ENCODE measurements at regions not wholly inside any gene's neighbourhood (a gene's known extent, or its start where the extent isn't known, plus 50 kb on each side); places are given as distances from the start of the nearest gene placed in this dataset.

DNA sequence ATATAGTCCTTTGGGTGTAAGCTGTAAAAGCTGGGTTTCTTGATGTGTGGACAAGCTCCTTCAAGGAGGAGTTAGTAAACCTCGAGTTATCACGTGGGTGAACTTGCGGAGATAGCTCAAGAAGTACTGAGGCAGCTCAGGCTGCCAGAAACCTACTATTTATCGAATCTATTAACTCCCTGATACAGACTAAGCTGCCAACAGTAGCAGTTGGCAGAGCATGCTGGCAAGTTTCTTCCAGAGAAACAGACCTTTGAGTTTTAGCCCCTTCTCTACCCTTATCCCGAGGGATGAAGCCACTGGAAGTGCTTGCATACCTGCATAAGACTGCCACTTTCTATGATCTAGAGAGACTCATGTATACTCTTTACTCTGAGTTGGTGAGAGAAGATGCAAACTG is 624.5 kb upstream of the USP24 start:
- POLR2A ChIA-PET, result interaction anchor here (0.9 to 1.4 kb wide), 2 partner anchors 14 to 15 kb away, joined by 3 read pairs; no protein-coding TSS in a partner anchor
- no peak for TF ChIP-seq CTCF (IDR thresholded peaks at IDR 0.05; ENCODE audit: insufficient read depth, low read length, missing control alignments)
- H3K4me3 ChIP-seq (ENCODE audit: low read depth, low read length), result no peak overlapping the region
- CTCF ChIA-PET, result interaction anchor here (1.2 kb wide), 1 partner anchor 14 kb away, joined by 5 read pairs; no protein-coding TSS in a partner anchor
- DNase-seq (ENCODE audit: low read depth, low spot score), result no peak

DNA sequence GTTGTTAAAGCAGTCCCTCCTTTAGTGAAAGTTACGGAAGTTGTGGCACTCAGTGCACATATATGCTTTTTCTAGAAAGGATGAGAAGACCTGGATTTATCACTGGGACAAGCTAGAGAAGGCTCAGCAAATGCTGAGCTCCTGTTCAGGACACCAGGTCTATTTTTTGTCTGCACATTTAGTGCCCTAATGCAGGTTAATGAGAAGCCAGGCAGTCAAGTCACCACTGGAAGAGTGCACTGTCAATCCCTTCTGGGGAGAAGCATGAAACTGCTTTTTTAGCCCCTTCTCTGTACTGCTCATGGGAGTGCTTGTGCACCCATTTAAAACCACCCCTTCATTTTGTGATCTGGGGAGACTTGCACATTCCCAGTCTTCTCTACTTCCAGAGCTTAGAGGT is 624.1 kb upstream of the USP24 start:
- POLR2A ChIA-PET, result interaction anchor here (0.9 to 1.4 kb wide), 2 partner anchors 14 to 15 kb away, joined by 3 read pairs; no protein-coding TSS in a partner anchor
- TF ChIP-seq CTCF (IDR thresholded peaks at IDR 0.05; ENCODE audit: insufficient read depth, low read length, missing control alignments), result no peak
- no peak overlapping the region for H3K4me3 ChIP-seq (ENCODE audit: low read depth, low read length)
- no peak for DNase-seq (ENCODE audit: low read depth, low spot score)
- CTCF ChIA-PET, result no interaction called here

- DNase-seq (ENCODE audit: low read depth, low spot score), result no peak
- CTCF ChIA-PET, result interaction anchor here (0.7 to 1.6 kb wide), 4 partner anchors 12 to 748 kb away, joined by 3 to 10 read pairs (median 4); no protein-coding TSS in a partner anchor
- TF ChIP-seq CTCF (IDR thresholded peaks at IDR 0.05; ENCODE audit: insufficient read depth, low read length, missing control alignments), result no peak
- no peak overlapping the region for H3K4me3 ChIP-seq (ENCODE audit: low read depth, low read length)
- POLR2A ChIA-PET, result no interaction called here
Observed at GRCh38 chr1:55836086-55836485, 620.9 kb upstream of the USP24 start.

DNA sequence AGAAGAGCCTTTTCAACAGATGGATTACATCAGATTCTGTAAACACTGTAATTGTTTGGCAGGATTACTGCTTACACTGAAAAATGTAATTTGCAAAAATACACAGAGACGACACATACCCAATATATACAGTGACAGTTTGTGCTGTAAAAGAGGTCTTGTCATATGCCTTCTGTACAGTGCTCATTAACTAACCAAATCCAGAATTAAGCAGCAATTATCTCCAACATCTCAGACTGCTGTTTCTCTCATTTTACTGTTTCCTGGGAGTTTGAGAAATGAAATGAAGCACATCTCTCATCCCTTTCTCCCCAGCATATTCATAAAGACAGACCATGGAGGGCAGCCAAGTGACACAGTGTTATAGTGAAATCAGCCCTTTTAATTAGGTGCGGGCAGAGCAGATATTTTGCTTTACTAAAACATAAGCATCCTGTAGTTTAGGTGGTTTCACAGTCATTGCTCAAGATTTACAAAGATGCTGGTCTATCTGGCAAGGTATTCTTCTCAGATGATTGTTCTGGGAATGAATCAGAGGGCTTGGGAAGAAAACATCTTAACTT is 618.4 kb upstream of the USP24 start:
- TF ChIP-seq CTCF (IDR thresholded peaks at IDR 0.05; ENCODE audit: insufficient read depth, low read length, missing control alignments), result no peak
- H3K4me3 ChIP-seq (ENCODE audit: low read depth, low read length), result no peak overlapping the region
- DNase-seq (ENCODE audit: low read depth, low spot score), result peak; percentile 77
- ChIA-PET POLR2A (interaction anchor here (0.7 kb wide), 1 partner anchor 10 kb away, joined by 3 read pairs; no protein-coding TSS in a partner anchor), CTCF (interaction anchor here (1.0 kb wide), 1 partner anchor 458 kb away, joined by 3 read pairs; no protein-coding TSS in a partner anchor)

- POLR2A ChIA-PET, result no interaction called here
- no peak for TF ChIP-seq CTCF (IDR thresholded peaks at IDR 0.05; ENCODE audit: insufficient read depth, low read length, missing control alignments)
- no peak for DNase-seq (ENCODE audit: low read depth, low spot score)
- CTCF ChIA-PET, result interaction anchor here (1.0 kb wide), 1 partner anchor 456 kb away, joined by 3 read pairs; no protein-coding TSS in a partner anchor
- H3K4me3 ChIP-seq (ENCODE audit: low read depth, low read length), result no peak overlapping the region
Observed at GRCh38 chr1:55831759-55832158, 616.6 kb upstream of the USP24 start.

DNA sequence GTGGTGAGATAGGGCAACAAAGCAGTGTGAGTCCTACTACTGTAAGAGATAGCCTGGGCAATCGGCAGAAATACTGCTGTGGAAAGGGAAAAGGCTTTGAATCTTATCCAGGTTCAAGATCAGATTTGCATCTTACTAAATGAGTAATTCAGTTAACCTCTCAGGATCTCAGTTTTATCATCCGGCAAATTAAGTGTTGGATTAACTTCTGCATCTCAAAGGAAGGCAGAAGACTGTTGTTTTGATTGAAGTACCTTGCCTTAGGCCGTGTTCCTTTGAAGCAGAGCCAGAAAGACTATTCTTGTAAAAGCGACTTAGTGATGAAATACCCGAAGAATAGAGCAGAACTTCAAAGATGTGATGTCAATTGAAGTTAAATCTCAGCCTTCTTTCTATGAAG is 612.9 kb upstream of the USP24 start:
- TF ChIP-seq CTCF (IDR thresholded peaks at IDR 0.05; ENCODE audit: insufficient read depth, low read length, missing control alignments), result no peak
- DNase-seq (ENCODE audit: low read depth, low spot score), result no peak
- POLR2A ChIA-PET, result no interaction called here
- H3K4me3 ChIP-seq (ENCODE audit: low read depth, low read length), result no peak overlapping the region
- CTCF ChIA-PET, result no interaction called here

Data from AG04449 (cell line).